ENCODE measurements at regions not wholly inside any gene's neighbourhood (a gene's known extent, or its start where the extent isn't known, plus 50 kb on each side); places are given as distances from the start of the nearest gene placed in this dataset.

GRCh38 chr7:116357781-116358670, 141.5 kb upstream of the CAV2 start:
- no peak for DNase-seq (ENCODE audit: low read depth)
- no peak for TF ChIP-seq CTCF (IDR thresholded peaks at IDR 0.05; ENCODE audit: control insufficient read depth, extremely low read depth, insufficient read depth)
- H3K4me3 ChIP-seq (ENCODE audit: low read depth, low read length): no peak overlapping the region

- no peak for TF ChIP-seq CTCF (IDR thresholded peaks at IDR 0.05; ENCODE audit: control insufficient read depth, extremely low read depth, insufficient read depth)
- no peak overlapping the region for H3K4me3 ChIP-seq (ENCODE audit: low read depth, low read length)
- DNase-seq (ENCODE audit: low read depth): no peak
Measured at GRCh38 chr7:116361767-116362166, 137.8 kb upstream of the CAV2 start.

GRCh38 chr7:116363637-116364432, 135.7 kb upstream of the CAV2 start:
- no peak for TF ChIP-seq CTCF (IDR thresholded peaks at IDR 0.05; ENCODE audit: control insufficient read depth, extremely low read depth, insufficient read depth)
- no peak for DNase-seq (ENCODE audit: low read depth)
- H3K4me3 ChIP-seq (ENCODE audit: low read depth, low read length): no peak overlapping the region

GRCh38 chr7:116364469-116364868, 135.1 kb upstream of the CAV2 start:
- no peak overlapping the region for H3K4me3 ChIP-seq (ENCODE audit: low read depth, low read length)
- TF ChIP-seq CTCF (IDR thresholded peaks at IDR 0.05; ENCODE audit: control insufficient read depth, extremely low read depth, insufficient read depth): no peak
- no peak for DNase-seq (ENCODE audit: low read depth)

GRCh38 chr7:116365797-116366196, 133.7 kb upstream of the CAV2 start:
- TF ChIP-seq CTCF (IDR thresholded peaks at IDR 0.05; ENCODE audit: control insufficient read depth, extremely low read depth, insufficient read depth): no peak
- no peak for DNase-seq (ENCODE audit: low read depth)
- no peak overlapping the region for H3K4me3 ChIP-seq (ENCODE audit: low read depth, low read length)

GRCh38 chr7:116367171-116367813, 132.2 kb upstream of the CAV2 start:
- DNase-seq (ENCODE audit: low read depth): no peak
- TF ChIP-seq CTCF (IDR thresholded peaks at IDR 0.05; ENCODE audit: control insufficient read depth, extremely low read depth, insufficient read depth): no peak
- H3K4me3 ChIP-seq (ENCODE audit: low read depth, low read length): no peak overlapping the region

Data from LNCaP clone FGC (cell line).